Activated CD8-positive, alpha-beta memory T cell treated with anti-CD3 and anti-CD28 coated beads, Interleukin-2, amount 50 U/mL, for 48 hours (primary cell): ENCODE measurements at regions not wholly inside any gene's neighbourhood (a gene's known extent, or its start where the extent isn't known, plus 50 kb on each side); places are given as distances from the start of the nearest gene placed in this dataset.
"Not testable (repeated sequence)": the region's sequence is repeated elsewhere in the genome, so short reads cannot be mapped to it uniquely, and the experiment has no call there.

Experiments used
- DNase-seq: peaks from one replicate; pipeline ENCODE4 v3.0.0-alpha.2; 2020

- no peak for DNase-seq
Measured at GRCh38 chr7:121744319-121744718, 128.6 kb upstream of the PTPRZ1 start.

- DNase-seq = no peak
Measured at GRCh38 chr7:121741896-121742295, 131.1 kb upstream of the PTPRZ1 start.

GRCh38 chr7:121739465-121739864, 133.5 kb upstream of the PTPRZ1 start:
- DNase-seq = no peak

GRCh38 chr7:121730869-121731268, 142.1 kb upstream of the PTPRZ1 start:
- DNase-seq = no peak

- DNase-seq = no peak
Measured at GRCh38 chr7:121714559-121715303, 158.2 kb upstream of the PTPRZ1 start.

GRCh38 chr7:121712961-121713360, 160.0 kb upstream of the PTPRZ1 start:
- DNase-seq = not testable (repeated sequence)

- no peak for DNase-seq
Measured at GRCh38 chr7:121697731-121698316, 175.1 kb upstream of the PTPRZ1 start.

- DNase-seq = no peak
Measured at GRCh38 chr7:121696954-121697353, 176.0 kb upstream of the PTPRZ1 start.

- no peak for DNase-seq
Measured at GRCh38 chr7:121689749-121690148, 183.2 kb upstream of the PTPRZ1 start.

- no peak for DNase-seq
Measured at GRCh38 chr7:121681700-121682099, 191.3 kb upstream of the PTPRZ1 start.

GRCh38 chr7:121676168-121676567, 196.8 kb upstream of the PTPRZ1 start:
- DNase-seq = no peak

GRCh38 chr7:121674455-121674854, 198.5 kb upstream of the PTPRZ1 start:
- DNase-seq = not testable (repeated sequence)

- no peak for DNase-seq
Measured at GRCh38 chr7:121669144-121669543, 203.8 kb upstream of the PTPRZ1 start.

- DNase-seq = no peak
Measured at GRCh38 chr7:121666306-121666705, 206.7 kb upstream of the PTPRZ1 start.

GRCh38 chr7:121643320-121643719, 229.6 kb upstream of the PTPRZ1 start:
- no peak for DNase-seq

- no peak for DNase-seq
Measured at GRCh38 chr7:121639705-121640104, 233.3 kb upstream of the PTPRZ1 start.

GRCh38 chr7:121638286-121638685, 234.7 kb upstream of the PTPRZ1 start:
- no peak for DNase-seq

GRCh38 chr7:121634356-121634755, 238.2 kb upstream of the FAM3C start:
- no peak for DNase-seq

- DNase-seq = no peak
Measured at GRCh38 chr7:121633186-121633585, 237.1 kb upstream of the FAM3C start.

- DNase-seq = no peak
Measured at GRCh38 chr7:121624958-121625357, 228.8 kb upstream of the FAM3C start.

- no peak for DNase-seq
Measured at GRCh38 chr7:121623130-121623872, 227.2 kb upstream of the FAM3C start.

GRCh38 chr7:121621937-121622336, 225.8 kb upstream of the FAM3C start:
- DNase-seq = no peak

- no peak for DNase-seq
Measured at GRCh38 chr7:121620953-121621606, 225.0 kb upstream of the FAM3C start.

GRCh38 chr7:121620206-121620605, 224.1 kb upstream of the FAM3C start:
- DNase-seq = no peak
